ENCODE measurements at regions not wholly inside any gene's neighbourhood (a gene's known extent, or its start where the extent isn't known, plus 50 kb on each side); places are given as distances from the start of the nearest gene placed in this dataset.

DNA sequence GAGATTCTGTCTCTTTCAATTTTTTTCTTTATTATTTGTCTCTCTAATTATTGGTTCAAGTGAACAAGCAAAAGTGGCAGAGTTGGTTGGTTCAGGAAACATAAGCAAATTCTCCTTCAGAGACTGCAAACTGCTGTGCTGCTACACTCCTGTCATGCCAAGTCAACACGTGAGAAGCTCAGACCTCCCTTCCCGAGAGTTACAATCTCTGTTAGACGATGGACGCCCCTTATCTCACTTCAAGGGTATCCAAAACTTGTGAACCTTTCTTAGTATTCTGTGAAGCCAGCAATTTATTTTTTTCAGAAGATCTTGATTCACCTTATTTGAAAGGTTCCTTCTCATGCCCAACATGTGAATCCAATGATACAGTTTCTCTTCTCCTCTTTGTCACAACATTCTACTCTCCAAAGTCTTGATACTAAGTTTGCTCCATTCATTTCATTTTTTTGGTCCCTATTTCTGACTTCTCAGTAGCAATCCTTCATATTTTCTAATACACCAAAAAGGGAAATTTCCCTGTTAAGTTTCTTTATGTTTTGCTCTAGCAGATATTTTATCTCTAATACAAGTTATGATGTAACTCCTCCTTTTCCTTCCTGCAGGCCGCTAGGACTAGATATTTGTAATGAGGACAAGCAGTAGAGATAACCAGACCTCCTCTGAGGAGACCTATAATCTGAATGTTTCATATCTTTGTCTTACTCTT lies 448.8 kb upstream of the CITED2 start:
- no peaks in the 10 kb centered on the region for H3K9me3 ChIP-seq
- DNase-seq (no peak), ATAC-seq (no peak)
- TF ChIP-seq, protein P1, sequence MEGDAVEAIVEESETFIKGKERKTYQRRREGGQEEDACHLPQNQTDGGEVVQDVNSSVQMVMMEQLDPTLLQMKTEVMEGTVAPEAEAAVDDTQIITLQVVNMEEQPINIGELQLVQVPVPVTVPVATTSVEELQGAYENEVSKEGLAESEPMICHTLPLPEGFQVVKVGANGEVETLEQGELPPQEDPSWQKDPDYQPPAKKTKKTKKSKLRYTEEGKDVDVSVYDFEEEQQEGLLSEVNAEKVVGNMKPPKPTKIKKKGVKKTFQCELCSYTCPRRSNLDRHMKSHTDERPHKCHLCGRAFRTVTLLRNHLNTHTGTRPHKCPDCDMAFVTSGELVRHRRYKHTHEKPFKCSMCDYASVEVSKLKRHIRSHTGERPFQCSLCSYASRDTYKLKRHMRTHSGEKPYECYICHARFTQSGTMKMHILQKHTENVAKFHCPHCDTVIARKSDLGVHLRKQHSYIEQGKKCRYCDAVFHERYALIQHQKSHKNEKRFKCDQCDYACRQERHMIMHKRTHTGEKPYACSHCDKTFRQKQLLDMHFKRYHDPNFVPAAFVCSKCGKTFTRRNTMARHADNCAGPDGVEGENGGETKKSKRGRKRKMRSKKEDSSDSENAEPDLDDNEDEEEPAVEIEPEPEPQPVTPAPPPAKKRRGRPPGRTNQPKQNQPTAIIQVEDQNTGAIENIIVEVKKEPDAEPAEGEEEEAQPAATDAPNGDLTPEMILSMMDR (IDR thresholded peaks at IDR 0.05 in 4 of 5, conservative IDR thresholded peaks at IDR 0.05 in 1 of 5): no peak
- TF ChIP-seq POLR2A (IDR thresholded peaks at IDR 0.05): no peak
- in situ Hi-C loops (cut with MboI; ENCODE audit: low sequenced_read_pairs in 4 of 4): no loop called here
- no peak overlapping the region for H3K27ac ChIP-seq
- no peak overlapping the region for H3K4me3 ChIP-seq
- intact Hi-C loops (cut with DNase I; ENCODE audit: low total_unique reads): no loop called here
- H3K27me3 ChIP-seq: no peaks in the 10 kb centered on the region
- no peaks in the 10 kb centered on the region for H3K36me3 ChIP-seq
- H3K4me1 ChIP-seq: no peaks in the 10 kb centered on the region

DNA sequence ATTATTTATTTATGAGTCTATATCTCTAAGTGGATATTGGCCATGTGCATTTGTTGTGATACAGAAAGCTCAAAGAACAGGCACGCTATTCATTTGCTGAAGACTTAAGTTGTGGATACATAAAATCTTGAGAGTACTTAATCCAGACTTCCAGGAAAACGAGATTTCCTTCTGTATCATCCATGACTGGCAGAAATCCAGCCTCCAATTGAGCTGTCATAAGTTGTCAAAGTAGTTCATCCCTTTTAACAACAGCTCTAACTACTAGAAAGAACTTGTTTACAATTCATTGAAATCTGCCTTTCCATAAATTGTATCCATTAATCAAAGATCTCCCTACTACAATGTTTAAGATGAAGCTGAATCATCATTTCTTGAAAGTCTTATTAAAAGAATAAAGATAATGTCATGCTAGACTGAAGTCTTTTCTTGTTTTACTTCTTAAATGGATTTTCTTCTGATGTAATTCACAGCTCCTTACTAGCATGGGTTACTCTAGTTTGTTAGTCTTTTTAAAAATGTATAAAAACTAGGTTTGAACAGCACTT lies 447.3 kb upstream of the CITED2 start:
- in situ Hi-C loops (cut with MboI; ENCODE audit: low sequenced_read_pairs in 4 of 4): no loop called here
- no peaks in the 10 kb centered on the region for H3K36me3 ChIP-seq
- H3K9me3 ChIP-seq: no peaks in the 10 kb centered on the region
- no peaks in the 10 kb centered on the region for H3K4me1 ChIP-seq
- no peak overlapping the region for H3K4me3 ChIP-seq
- intact Hi-C loops (cut with DNase I; ENCODE audit: low total_unique reads): no loop called here
- DNase-seq: no peak
- H3K27me3 ChIP-seq: no peaks in the 10 kb centered on the region
- TF ChIP-seq POLR2A (IDR thresholded peaks at IDR 0.05): no peak
- TF ChIP-seq, protein P1 (IDR thresholded peaks at IDR 0.05 in 4 of 5, conservative IDR thresholded peaks at IDR 0.05 in 1 of 5): no peak
- ATAC-seq: no peak
- no peak overlapping the region for H3K27ac ChIP-seq

DNA sequence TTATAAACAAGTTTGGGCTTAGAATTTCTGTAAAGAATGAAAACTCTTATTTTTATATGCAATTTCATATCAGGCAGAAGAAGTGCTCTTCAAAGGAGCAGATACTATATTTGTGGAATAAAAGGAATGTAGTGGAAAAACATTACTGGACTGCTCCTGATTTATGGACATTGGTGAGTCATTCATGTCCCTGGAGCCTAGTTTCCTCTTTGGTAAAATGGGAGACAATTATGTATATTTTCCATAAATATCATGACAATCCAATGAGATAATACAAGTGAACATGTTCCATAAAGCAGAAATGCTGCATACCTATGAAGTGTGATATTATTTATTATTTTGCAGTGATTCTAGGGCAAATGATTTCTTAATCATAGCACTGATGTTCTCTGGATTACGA lies 445.8 kb upstream of the CITED2 start:
- Histone ChIP-seq H3K4me1 (no peaks in the 10 kb centered on the region), H3K36me3 (no peaks in the 10 kb centered on the region), H3K4me3 (no peak overlapping the region), H3K27me3 (no peaks in the 10 kb centered on the region), H3K27ac (no peak overlapping the region), H3K9me3 (no peaks in the 10 kb centered on the region)
- DNase-seq: no peak
- intact Hi-C loops (cut with DNase I; ENCODE audit: low total_unique reads) (no loop called here), in situ Hi-C loops (cut with MboI; ENCODE audit: low sequenced_read_pairs in 4 of 4) (no loop called here)
- TF ChIP-seq POLR2A (IDR thresholded peaks at IDR 0.05): no peak
- TF ChIP-seq, protein P1 (IDR thresholded peaks at IDR 0.05 in 4 of 5, conservative IDR thresholded peaks at IDR 0.05 in 1 of 5): no peak
- ATAC-seq: no peak

DNA sequence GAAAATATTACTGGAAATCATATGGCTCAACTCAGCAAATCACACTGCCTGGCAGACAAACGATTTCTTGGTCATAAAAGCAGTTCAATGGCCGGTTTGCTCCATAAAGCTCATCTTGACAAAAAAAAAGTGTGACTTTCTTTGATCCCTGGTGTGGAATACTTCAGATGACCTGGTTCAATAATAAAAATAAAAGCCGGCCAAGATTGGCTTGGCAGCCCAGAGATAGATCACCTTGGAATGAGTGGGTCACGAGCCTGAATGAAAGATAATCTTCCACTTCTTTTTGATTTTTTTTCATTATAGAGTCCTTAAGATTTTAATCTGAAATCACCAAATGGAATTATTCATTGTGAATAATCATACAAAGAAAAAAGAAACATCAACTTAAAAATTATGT lies 445.3 kb upstream of the CITED2 start:
- Histone ChIP-seq H3K9me3 (no peaks in the 10 kb centered on the region), H3K4me1 (no peaks in the 10 kb centered on the region), H3K27me3 (no peaks in the 10 kb centered on the region), H3K4me3 (no peak overlapping the region), H3K36me3 (no peaks in the 10 kb centered on the region), H3K27ac (no peak overlapping the region)
- in situ Hi-C loops (cut with MboI; ENCODE audit: low sequenced_read_pairs in 4 of 4) (no loop called here), intact Hi-C loops (cut with DNase I; ENCODE audit: low total_unique reads) (no loop called here)
- ATAC-seq: no peak
- no peak for DNase-seq
- TF ChIP-seq, protein P1 (IDR thresholded peaks at IDR 0.05 in 4 of 5, conservative IDR thresholded peaks at IDR 0.05 in 1 of 5): no peak
- no peak for TF ChIP-seq POLR2A (IDR thresholded peaks at IDR 0.05)
